IMR-90 (cell line): ENCODE measurements at regions not wholly inside any gene's neighbourhood (a gene's known extent, or its start where the extent isn't known, plus 50 kb on each side); places are given as distances from the start of the nearest gene placed in this dataset.

Experiments
- BHLHE40 ChIP-seq: fragments of 150-350 bp; IDR thresholded peaks from 2 replicates; pipeline ENCODE4 v1.6.1; 2016; ENCODE audit warnings: mild to moderate bottlenecking, low read depth, low read length
- CEBPB ChIP-seq: IDR thresholded peaks from 2 replicates; pipeline ENCODE4 v1.6.1; 2012; ENCODE audit warnings: low read depth, low read length, improper control_type of control experiment
- CHD1 ChIP-seq: IDR thresholded peaks from 2 replicates; pipeline ENCODE4 v1.6.1; 2012; ENCODE audit warnings: low read depth, low read length, improper control_type of control experiment
- ELK1 ChIP-seq: fragments of 150-350 bp; IDR thresholded peaks from 2 replicates; pipeline ENCODE4 v1.6.1; 2016; ENCODE audit warnings: low read depth, mild to moderate bottlenecking, low read length, moderate library complexity, borderline replicate concordance
- MAZ ChIP-seq: IDR thresholded peaks from 2 replicates; pipeline ENCODE4 v1.6.1; 2012; ENCODE audit warnings: low read depth, mild to moderate bottlenecking, low read length, improper control_type of control experiment, moderate library complexity, borderline replicate concordance
- MXI1 ChIP-seq: IDR thresholded peaks from 2 replicates; pipeline ENCODE4 v1.6.1; 2012; ENCODE audit warnings: low read depth, mild to moderate bottlenecking, low read length, moderate library complexity, borderline replicate concordance
- NFE2L2 ChIP-seq: fragments of 150-350 bp; IDR thresholded peaks from 2 replicates; pipeline ENCODE4 v1.6.1; 2016; ENCODE audit warnings: low read depth, mild to moderate bottlenecking, low read length
- POLR2A ChIP-seq: IDR thresholded peaks from 2 replicates; pipeline ENCODE4 v1.6.1; 2012; ENCODE audit warnings: mild to moderate bottlenecking, low read depth, low read length
- RFX5 ChIP-seq: IDR thresholded peaks from 2 replicates; pipeline ENCODE4 v1.8.0; 2012; ENCODE audit warnings: low read depth, mild to moderate bottlenecking, low read length, moderate library complexity
- TF ChIP-seq, protein P1 (sequence below): conservative IDR thresholded peaks from 2 replicates; pipeline ENCODE4 v1.5.1; 2012; ENCODE audit warnings: mild to moderate bottlenecking, low read depth, low read length, improper control_type of control experiment

GRCh38 chr4:61067381-61067780 lies 132.7 kb upstream of the ADGRL3 start:
- TF ChIP-seq POLR2A: no peak
- TF ChIP-seq, protein P1, sequence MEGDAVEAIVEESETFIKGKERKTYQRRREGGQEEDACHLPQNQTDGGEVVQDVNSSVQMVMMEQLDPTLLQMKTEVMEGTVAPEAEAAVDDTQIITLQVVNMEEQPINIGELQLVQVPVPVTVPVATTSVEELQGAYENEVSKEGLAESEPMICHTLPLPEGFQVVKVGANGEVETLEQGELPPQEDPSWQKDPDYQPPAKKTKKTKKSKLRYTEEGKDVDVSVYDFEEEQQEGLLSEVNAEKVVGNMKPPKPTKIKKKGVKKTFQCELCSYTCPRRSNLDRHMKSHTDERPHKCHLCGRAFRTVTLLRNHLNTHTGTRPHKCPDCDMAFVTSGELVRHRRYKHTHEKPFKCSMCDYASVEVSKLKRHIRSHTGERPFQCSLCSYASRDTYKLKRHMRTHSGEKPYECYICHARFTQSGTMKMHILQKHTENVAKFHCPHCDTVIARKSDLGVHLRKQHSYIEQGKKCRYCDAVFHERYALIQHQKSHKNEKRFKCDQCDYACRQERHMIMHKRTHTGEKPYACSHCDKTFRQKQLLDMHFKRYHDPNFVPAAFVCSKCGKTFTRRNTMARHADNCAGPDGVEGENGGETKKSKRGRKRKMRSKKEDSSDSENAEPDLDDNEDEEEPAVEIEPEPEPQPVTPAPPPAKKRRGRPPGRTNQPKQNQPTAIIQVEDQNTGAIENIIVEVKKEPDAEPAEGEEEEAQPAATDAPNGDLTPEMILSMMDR: no peak
- no peak for TF ChIP-seq BHLHE40
- TF ChIP-seq MXI1: no peak
- TF ChIP-seq CEBPB: no peak
- TF ChIP-seq MAZ: no peak
- TF ChIP-seq RFX5: no peak
- no peak for TF ChIP-seq ELK1
- TF ChIP-seq NFE2L2: no peak
- no peak for TF ChIP-seq CHD1
